HEK293 (cell line): ENCODE measurements at regions not wholly inside any gene's neighbourhood (a gene's known extent, or its start where the extent isn't known, plus 50 kb on each side); places are given as distances from the start of the nearest gene placed in this dataset.

Experiments
- CTCF ChIA-PET: fragments of 350-600 bp; formaldehyde crosslinking; extraction: SDS; loops from one replicate; lab custom pipeline; 2021; ENCODE audit warnings: antibody characterized with exemption; lab: Yijun Ruan, JAX
- POLR2A ChIA-PET: fragments of 300-600 bp; formaldehyde crosslinking; extraction: SDS; loops from one replicate; lab custom pipeline; 2020; ENCODE audit warnings: antibody characterized with exemption, inconsistent platforms; lab: Yijun Ruan, JAX
- H3K27ac ChIP-seq: fragments of 200-500 bp; sonication (Bioruptor generic); 2 replicates; pipeline ENCODE4 v1.5.1; 2014; ENCODE audit warnings: low read depth, low read length, control low read depth, inconsistent platforms; ENCODE audit errors: extremely low read depth
- H3K36me3 ChIP-seq, 2 experiments: fragments of 200-500 bp in 1 of 2; sonication (Bioruptor generic) in 1 of 2; 1 replicate in 1 of 2; 2 replicates in 1 of 2; pipeline ENCODE4 v1.5.1; 2014 to 2017; ENCODE audit warnings: inconsistent platforms in 2 of 2, low read length in 2 of 2; ENCODE audit not compliant: control insufficient read depth in 2 of 2, insufficient read depth in 1 of 2
- H3K4me1 ChIP-seq: fragments of 200-500 bp; sonication (Bioruptor generic); 2 replicates; pipeline ENCODE4 v1.5.1; 2014; ENCODE audit warnings: mild to moderate bottlenecking, low read length, inconsistent platforms; ENCODE audit not compliant: control insufficient read depth, insufficient read depth
- H3K4me3 ChIP-seq: 2 replicates; pipeline ENCODE4 v1.5.1; 2011; ENCODE audit warnings: low read depth, mild to moderate bottlenecking, control low read depth, low read length, moderate library complexity
- H3K9me3 ChIP-seq: fragments of 200-500 bp; sonication (Bioruptor generic); 2 replicates; pipeline ENCODE4 v1.5.1; 2014; ENCODE audit warnings: low read depth, low read length, inconsistent platforms; ENCODE audit not compliant: control insufficient read depth, insufficient read depth
- BCL11A ChIP-seq: fragments of 450-650 bp; formaldehyde crosslinking; IDR thresholded peaks from 2 replicates; pipeline ENCODE4 v1.5.1; 2016; ENCODE audit warnings: low read depth, missing biosample characterization, missing genetic modification characterization
- ELK4 ChIP-seq: IDR thresholded peaks from 2 replicates; pipeline ENCODE4 v1.6.1; 2011; ENCODE audit warnings: mild to moderate bottlenecking, low read depth, low read length, borderline replicate concordance
- GLI2 ChIP-seq: fragments of 450-650 bp; formaldehyde crosslinking; IDR thresholded peaks from 2 replicates; pipeline ENCODE4; 2017; ENCODE audit warnings: missing biosample characterization, missing genetic modification characterization, low read depth, borderline replicate concordance
- GLI4 ChIP-seq: fragments of 450-650 bp; formaldehyde crosslinking; IDR thresholded peaks from 2 replicates; pipeline ENCODE4 v1.5.1; 2016; ENCODE audit warnings: missing biosample characterization, missing genetic modification characterization
- HOXC10 ChIP-seq: sonication (generic); formaldehyde crosslinking; IDR thresholded peaks from 2 replicates; pipeline ENCODE4 v1.8.1; 2023; ENCODE audit warnings: mild to moderate bottlenecking, missing genetic modification reagents
- KLF10 ChIP-seq: fragments of 450-650 bp; IDR thresholded peaks from 2 replicates; pipeline ENCODE4 v1.5.1; 2018; ENCODE audit warnings: missing biosample characterization, mild to moderate bottlenecking, missing genetic modification characterization
- KLF9 ChIP-seq: fragments of 450-650 bp; formaldehyde crosslinking; IDR thresholded peaks from 2 replicates; pipeline ENCODE4 v1.5.1; 2016; ENCODE audit warnings: missing biosample characterization, missing genetic modification characterization, low read depth
- MZF1 ChIP-seq: fragments of 450-650 bp; formaldehyde crosslinking; IDR thresholded peaks from 2 replicates; pipeline ENCODE4 v1.5.1; 2017; ENCODE audit warnings: missing biosample characterization, missing genetic modification characterization, borderline replicate concordance
- TRIM28 ChIP-seq: IDR thresholded peaks from 2 replicates; pipeline ENCODE4 v1.6.1; 2011; ENCODE audit warnings: low read length, control low read depth, borderline replicate concordance
- YY2 ChIP-seq: fragments of 450-650 bp; formaldehyde crosslinking; IDR thresholded peaks from 2 replicates; pipeline ENCODE4 v1.5.1; 2016; ENCODE audit warnings: missing biosample characterization, missing genetic modification characterization
- ZBTB17 ChIP-seq: fragments of 450-650 bp; formaldehyde crosslinking; IDR thresholded peaks from 2 replicates; pipeline ENCODE4 v1.5.1; 2016; ENCODE audit warnings: missing biosample characterization, missing genetic modification characterization
- ZBTB44 ChIP-seq: fragments of 450-650 bp; IDR thresholded peaks from 2 replicates; pipeline ENCODE4 v1.5.1; 2018; ENCODE audit warnings: missing biosample characterization, mild to moderate bottlenecking, missing genetic modification characterization
- ZBTB7A ChIP-seq: fragments of 450-650 bp; formaldehyde crosslinking; IDR thresholded peaks from 2 replicates; pipeline ENCODE4 v1.5.1; 2016; ENCODE audit warnings: low read depth, missing biosample characterization, missing genetic modification characterization
- ZFP3 ChIP-seq: fragments of 450-650 bp; formaldehyde crosslinking; IDR thresholded peaks from 2 replicates; pipeline ENCODE4 v1.5.1; 2016; ENCODE audit warnings: low read depth, missing biosample characterization, missing genetic modification characterization
- ZNF146 ChIP-seq: fragments of 450-650 bp; formaldehyde crosslinking; IDR thresholded peaks from 2 replicates; pipeline ENCODE4 v1.5.1; 2016; ENCODE audit warnings: missing biosample characterization, missing genetic modification characterization
- ZNF239 ChIP-seq: fragments of 450-650 bp; formaldehyde crosslinking; IDR thresholded peaks from 2 replicates; pipeline ENCODE4 v1.5.1; 2016; ENCODE audit warnings: missing biosample characterization, missing genetic modification characterization
- ZNF311 ChIP-seq: fragments of 450-650 bp; formaldehyde crosslinking; IDR thresholded peaks from 2 replicates; pipeline ENCODE4 v1.5.1; 2017; ENCODE audit warnings: missing biosample characterization, missing genetic modification characterization, borderline replicate concordance
- ZNF335 ChIP-seq: fragments of 450-650 bp; formaldehyde crosslinking; conservative IDR thresholded peaks from 2 replicates; pipeline ENCODE4 v1.5.1; 2016; ENCODE audit warnings: missing biosample characterization, missing genetic modification characterization
- ZNF362 ChIP-seq: fragments of 450-650 bp; formaldehyde crosslinking; IDR thresholded peaks from 2 replicates; pipeline ENCODE4 v1.5.1; 2016; ENCODE audit warnings: missing biosample characterization, missing genetic modification characterization
- ZNF514 ChIP-seq: fragments of 450-650 bp; formaldehyde crosslinking; IDR thresholded peaks from 2 replicates; pipeline ENCODE4 v1.5.1; 2016; ENCODE audit warnings: missing biosample characterization, missing genetic modification characterization
- ZNF544 ChIP-seq: fragments of 450-650 bp; formaldehyde crosslinking; IDR thresholded peaks from 2 replicates; pipeline ENCODE4 v1.5.0; 2017; ENCODE audit warnings: missing biosample characterization, missing genetic modification characterization
- ZNF660 ChIP-seq: fragments of 450-650 bp; IDR thresholded peaks from 2 replicates; pipeline ENCODE4 v1.5.1; 2018; ENCODE audit warnings: missing biosample characterization, mild to moderate bottlenecking, missing genetic modification characterization
- ZNF664 ChIP-seq: fragments of 450-650 bp; formaldehyde crosslinking; IDR thresholded peaks from 2 replicates; pipeline ENCODE4 v1.5.1; 2016; ENCODE audit warnings: missing biosample characterization, missing genetic modification characterization
- ZNF670 ChIP-seq: fragments of 450-650 bp; formaldehyde crosslinking; IDR thresholded peaks from 2 replicates; pipeline ENCODE4 v1.5.1; 2016; ENCODE audit warnings: missing biosample characterization, missing genetic modification characterization, low read depth
- ZNF692 ChIP-seq: fragments of 450-650 bp; formaldehyde crosslinking; IDR thresholded peaks from 2 replicates; pipeline ENCODE4 v1.5.1; 2016; ENCODE audit warnings: missing biosample characterization, missing genetic modification characterization
- ZSCAN5A ChIP-seq: fragments of 450-650 bp; formaldehyde crosslinking; IDR thresholded peaks from 2 replicates; pipeline ENCODE4 v1.5.1; 2016; ENCODE audit warnings: missing biosample characterization, missing genetic modification characterization

GRCh38 chr2:3135676-3136075 lies 241.9 kb downstream of the EIPR1 start:
- POLR2A ChIA-PET, result no interaction called here
- CTCF ChIA-PET, result no interaction called here

GRCh38 chr2:3134026-3134571 lies 243.5 kb downstream of the EIPR1 start:
- ChIA-PET POLR2A (no interaction called here), CTCF (no interaction called here)
- no peaks in the 10 kb centered on the region for H3K9me3 ChIP-seq
- no peak overlapping the region for H3K27ac ChIP-seq
- H3K36me3 ChIP-seq, result no peaks in the 10 kb centered on the region
- no peaks in the 10 kb centered on the region for H3K4me1 ChIP-seq
- no peak overlapping the region for H3K4me3 ChIP-seq
- TF ChIP-seq ZBTB17 (tag by site-specific recombination) (no peak), MZF1 (tag by site-specific recombination) (no peak), KLF10 (tag by site-specific recombination) (no peak), ZFP3 (tag by site-specific recombination) (no peak), KLF9 (tag by site-specific recombination) (no peak), ZBTB44 (tag by site-specific recombination) (no peak), ZNF544 (tag by site-specific recombination) (no peak), ZNF670 (tag by site-specific recombination) (no peak), ZNF311 (tag by site-specific recombination) (no peak), ZNF660 (tag by site-specific recombination) (no peak), ZSCAN5A (tag by site-specific recombination) (no peak), HOXC10 (CRISPR knock-in tag) (no peak), BCL11A (tag by site-specific recombination) (no peak), ZNF146 (tag by site-specific recombination) (no peak), ELK4 (no peak), ZNF664 (tag by site-specific recombination) (no peak)

More at GRCh38 chr2:3135676-3136075, 241.9 kb downstream of the EIPR1 start:
- no peak overlapping the region for H3K4me3 ChIP-seq
- H3K27ac ChIP-seq, result no peak overlapping the region
- no peaks in the 10 kb centered on the region for H3K4me1 ChIP-seq
- H3K9me3 ChIP-seq, result no peaks in the 10 kb centered on the region
- TF ChIP-seq ZNF692 (tag by site-specific recombination) (no peak), ZFP3 (tag by site-specific recombination) (no peak), ZBTB44 (tag by site-specific recombination) (no peak), ZNF239 (tag by site-specific recombination) (no peak), YY2 (tag by site-specific recombination) (no peak), ZNF514 (tag by site-specific recombination) (no peak), ZNF362 (tag by site-specific recombination) (no peak), GLI4 (tag by site-specific recombination) (no peak), GLI2 (tag by site-specific recombination) (no peak), ZBTB7A (tag by site-specific recombination) (no peak), ZNF335 (tag by site-specific recombination) (no peak), TRIM28 (no peak)
- H3K36me3 ChIP-seq, result no peaks in the 10 kb centered on the region
